B cell (primary cell): ENCODE measurements at regions not wholly inside any gene's neighbourhood (a gene's known extent, or its start where the extent isn't known, plus 50 kb on each side); places are given as distances from the start of the nearest gene placed in this dataset.

Source experiments
- EZH2 ChIP-seq: IDR thresholded peaks from 2 replicates; pipeline ENCODE4 v1.6.1; 2012; ENCODE audit warnings: borderline replicate concordance, low read depth, mild to moderate bottlenecking, moderate library complexity, low read length; ENCODE audit not compliant: insufficient read depth, poor library complexity, severe bottlenecking
- TF ChIP-seq, protein P1 (sequence below): fragments of 200-600 bp; IDR thresholded peaks from one replicate; pipeline ENCODE4 v1.8.0; 2022; ENCODE audit warnings: antibody characterized with exemption, mild to moderate bottlenecking

DNA sequence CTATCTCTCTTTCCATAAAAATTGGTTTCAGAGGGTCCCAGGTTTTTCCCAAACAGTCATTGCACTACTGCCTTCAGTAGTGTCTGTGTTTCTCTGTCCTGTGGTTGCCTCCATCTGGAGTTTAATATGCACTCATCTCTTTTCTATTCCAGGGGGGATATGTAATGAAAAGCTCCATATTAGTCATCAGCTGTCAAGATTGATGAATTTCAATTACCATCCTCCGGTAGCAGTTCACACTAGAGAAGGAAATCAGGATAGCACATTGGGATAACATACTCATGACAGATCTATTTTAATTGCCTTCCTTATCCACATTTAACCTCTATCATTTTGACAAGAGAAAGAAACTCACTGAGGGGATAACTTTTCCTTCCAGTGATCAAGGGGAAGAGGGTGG, 589.0 kb upstream of the SEL1L start:
- TF ChIP-seq, protein P1, sequence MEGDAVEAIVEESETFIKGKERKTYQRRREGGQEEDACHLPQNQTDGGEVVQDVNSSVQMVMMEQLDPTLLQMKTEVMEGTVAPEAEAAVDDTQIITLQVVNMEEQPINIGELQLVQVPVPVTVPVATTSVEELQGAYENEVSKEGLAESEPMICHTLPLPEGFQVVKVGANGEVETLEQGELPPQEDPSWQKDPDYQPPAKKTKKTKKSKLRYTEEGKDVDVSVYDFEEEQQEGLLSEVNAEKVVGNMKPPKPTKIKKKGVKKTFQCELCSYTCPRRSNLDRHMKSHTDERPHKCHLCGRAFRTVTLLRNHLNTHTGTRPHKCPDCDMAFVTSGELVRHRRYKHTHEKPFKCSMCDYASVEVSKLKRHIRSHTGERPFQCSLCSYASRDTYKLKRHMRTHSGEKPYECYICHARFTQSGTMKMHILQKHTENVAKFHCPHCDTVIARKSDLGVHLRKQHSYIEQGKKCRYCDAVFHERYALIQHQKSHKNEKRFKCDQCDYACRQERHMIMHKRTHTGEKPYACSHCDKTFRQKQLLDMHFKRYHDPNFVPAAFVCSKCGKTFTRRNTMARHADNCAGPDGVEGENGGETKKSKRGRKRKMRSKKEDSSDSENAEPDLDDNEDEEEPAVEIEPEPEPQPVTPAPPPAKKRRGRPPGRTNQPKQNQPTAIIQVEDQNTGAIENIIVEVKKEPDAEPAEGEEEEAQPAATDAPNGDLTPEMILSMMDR, result no peak
- no peak for TF ChIP-seq EZH2
